ENCODE measurements at regions not wholly inside any gene's neighbourhood (a gene's known extent, or its start where the extent isn't known, plus 50 kb on each side); places are given as distances from the start of the nearest gene placed in this dataset.
A peak's percentile ranks its signal among the peaks of the same experiment; 100 is the strongest.

- no peak for TF ChIP-seq CTCF (IDR thresholded peaks at IDR 0.05; ENCODE audit: insufficient read depth, low read depth, low read length)
- no peak for TF ChIP-seq EZH2 (IDR thresholded peaks at IDR 0.05; ENCODE audit: insufficient read depth, low read length)
- H3K9me3 ChIP-seq (ENCODE audit: insufficient read depth, low read depth, low read length), result no peaks in the 10 kb centered on the region
- no peaks in the 10 kb centered on the region for H3K36me3 ChIP-seq (ENCODE audit: insufficient read depth, low read length)
- no peaks in the 10 kb centered on the region for H3K9me3 Mint-ChIP-seq (ENCODE audit: unreplicated experiment)
- no peaks in the 10 kb centered on the region for H4K20me1 ChIP-seq (ENCODE audit: insufficient read depth, low read length)
- H2AFZ ChIP-seq (ENCODE audit: low read depth, low read length), result no peak overlapping the region
- no peaks in the 10 kb centered on the region for H3K27me3 ChIP-seq (ENCODE audit: insufficient read depth, low read length)
- H3K27ac ChIP-seq (ENCODE audit: low read depth, low read length), result no peak overlapping the region
- no peak overlapping the region for H3K4me3 Mint-ChIP-seq (ENCODE audit: unreplicated experiment)
- H3K27ac Mint-ChIP-seq (ENCODE audit: unreplicated experiment), result peak overlapping the region; percentile 94
- no peaks in the 10 kb centered on the region for H3K79me2 ChIP-seq (ENCODE audit: insufficient read depth, low read length)
- H3K4me1 Mint-ChIP-seq (ENCODE audit: low read depth, unreplicated experiment), result peaks cover 38% of the 10 kb centered on the region
- H3K27me3 Mint-ChIP-seq (ENCODE audit: low read depth, unreplicated experiment), result no peaks in the 10 kb centered on the region
- no peak overlapping the region for H3K4me3 ChIP-seq (ENCODE audit: insufficient read depth, low read depth, low read length)
- H3K4me2 ChIP-seq (ENCODE audit: low read length), result no peak overlapping the region
- DNase-seq (ENCODE audit: low read depth) (no peak), FAIRE-seq (peak; percentile 26)
- H3K4me1 ChIP-seq (ENCODE audit: insufficient read depth, low read length), result peaks cover 21% of the 10 kb centered on the region
- H3K36me3 Mint-ChIP-seq (ENCODE audit: low read depth, unreplicated experiment), result no peaks in the 10 kb centered on the region
- no peak overlapping the region for H3K9ac ChIP-seq (ENCODE audit: low read length)
Observed at GRCh38 chr15:35304389-35304788, 219.3 kb upstream of the NANOGP8 start.

- Mint-ChIP-seq H3K9me3 (ENCODE audit: unreplicated experiment) (no peaks in the 10 kb centered on the region), H3K27me3 (ENCODE audit: low read depth, unreplicated experiment) (no peaks in the 10 kb centered on the region), H3K36me3 (ENCODE audit: low read depth, unreplicated experiment) (no peaks in the 10 kb centered on the region), H3K4me1 (ENCODE audit: low read depth, unreplicated experiment) (peaks cover 31% of the 10 kb centered on the region), H3K27ac (ENCODE audit: unreplicated experiment) (no peak overlapping the region), H3K4me3 (ENCODE audit: unreplicated experiment) (no peak overlapping the region)
- no peak for FAIRE-seq
- Histone ChIP-seq H3K4me3 (ENCODE audit: insufficient read depth, low read depth, low read length) (no peak overlapping the region), H3K4me1 (ENCODE audit: insufficient read depth, low read length) (peaks cover 20% of the 10 kb centered on the region), H3K36me3 (ENCODE audit: insufficient read depth, low read length) (no peaks in the 10 kb centered on the region), H3K79me2 (ENCODE audit: insufficient read depth, low read length) (no peaks in the 10 kb centered on the region), H3K9me3 (ENCODE audit: insufficient read depth, low read depth, low read length) (no peaks in the 10 kb centered on the region), H3K9ac (ENCODE audit: low read length) (no peak overlapping the region), H2AFZ (ENCODE audit: low read depth, low read length) (no peak overlapping the region), H3K27ac (ENCODE audit: low read depth, low read length) (no peak overlapping the region), H3K4me2 (ENCODE audit: low read length) (no peak overlapping the region), H4K20me1 (ENCODE audit: insufficient read depth, low read length) (no peaks in the 10 kb centered on the region), H3K27me3 (ENCODE audit: insufficient read depth, low read length) (no peaks in the 10 kb centered on the region)
- no peak for TF ChIP-seq CTCF (IDR thresholded peaks at IDR 0.05; ENCODE audit: insufficient read depth, low read depth, low read length)
- no peak for TF ChIP-seq EZH2 (IDR thresholded peaks at IDR 0.05; ENCODE audit: insufficient read depth, low read length)
- DNase-seq (ENCODE audit: low read depth), result no peak
Observed at GRCh38 chr15:35302334-35302733, 217.2 kb upstream of the NANOGP8 start.

DNA sequence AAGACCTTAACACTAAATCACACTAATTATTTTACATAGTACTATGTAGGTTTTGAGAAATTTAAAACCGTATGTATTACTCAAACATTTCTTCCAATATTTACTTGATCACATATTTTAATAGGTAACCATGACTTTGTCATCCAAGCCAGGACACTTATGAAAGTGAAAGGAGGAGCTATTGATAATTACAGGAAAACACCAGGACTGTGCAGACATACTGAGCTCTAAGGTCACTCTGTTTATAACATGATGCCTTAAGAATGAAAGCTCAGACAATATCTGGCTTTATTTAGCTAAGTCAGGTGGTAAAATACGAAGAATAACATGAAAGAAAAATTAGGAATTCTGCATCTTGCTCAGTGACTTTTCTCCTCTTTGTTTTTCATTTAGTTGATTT lies 216.0 kb upstream of the NANOGP8 start:
- no peak overlapping the region for H3K27ac ChIP-seq (ENCODE audit: low read depth, low read length)
- Mint-ChIP-seq H3K27me3 (ENCODE audit: low read depth, unreplicated experiment) (no peaks in the 10 kb centered on the region), H3K36me3 (ENCODE audit: low read depth, unreplicated experiment) (no peaks in the 10 kb centered on the region), H3K4me3 (ENCODE audit: unreplicated experiment) (no peak overlapping the region), H3K9me3 (ENCODE audit: unreplicated experiment) (no peaks in the 10 kb centered on the region), H3K27ac (ENCODE audit: unreplicated experiment) (no peak overlapping the region), H3K4me1 (ENCODE audit: low read depth, unreplicated experiment) (peaks cover 20% of the 10 kb centered on the region)
- no peaks in the 10 kb centered on the region for H3K79me2 ChIP-seq (ENCODE audit: insufficient read depth, low read length)
- H3K36me3 ChIP-seq (ENCODE audit: insufficient read depth, low read length), result no peaks in the 10 kb centered on the region
- no peaks in the 10 kb centered on the region for H3K9me3 ChIP-seq (ENCODE audit: insufficient read depth, low read depth, low read length)
- H3K27me3 ChIP-seq (ENCODE audit: insufficient read depth, low read length), result no peaks in the 10 kb centered on the region
- H3K9ac ChIP-seq (ENCODE audit: low read length), result no peak overlapping the region
- DNase-seq (ENCODE audit: low read depth) (no peak), FAIRE-seq (no peak)
- H3K4me1 ChIP-seq (ENCODE audit: insufficient read depth, low read length), result peaks cover 9% of the 10 kb centered on the region
- H3K4me2 ChIP-seq (ENCODE audit: low read length), result no peak overlapping the region
- no peak overlapping the region for H3K4me3 ChIP-seq (ENCODE audit: insufficient read depth, low read depth, low read length)
- H2AFZ ChIP-seq (ENCODE audit: low read depth, low read length), result no peak overlapping the region
- TF ChIP-seq EZH2 (IDR thresholded peaks at IDR 0.05; ENCODE audit: insufficient read depth, low read length) (no peak), CTCF (IDR thresholded peaks at IDR 0.05; ENCODE audit: insufficient read depth, low read depth, low read length) (no peak)
- no peaks in the 10 kb centered on the region for H4K20me1 ChIP-seq (ENCODE audit: insufficient read depth, low read length)
